K562 (cell line): ENCODE measurements at regions not wholly inside any gene's neighbourhood (a gene's known extent, or its start where the extent isn't known, plus 50 kb on each side); places are given as distances from the start of the nearest gene placed in this dataset.

Source experiments
- ATAC-seq: fragments of 200-7000 bp; cut with Tn5 transposase; 3 replicates; pipeline ENCODE4 v1.9.1; 2020; ENCODE audit warnings: moderate library complexity
- BruUV-seq: library from RNA; stranded (reverse); fragments of 400-500 nt; replicated peaks from 2 replicates; lab custom pipeline; 2021; lab: Mats Ljungman, UMichigan
- CTCF ChIA-PET: fragments of 300-600 bp; formaldehyde crosslinking; extraction: SDS; loops from one replicate; lab custom pipeline; 2021; ENCODE audit warnings: low intra/inter-chr PET ratio; lab: Yijun Ruan, JAX
- POLR2A ChIA-PET: fragments of 300-600, 350-650 bp; sonication (Branson Sonifier 250); formaldehyde crosslinking; extraction: SDS; loops from one replicate; lab custom pipeline; 2021; ENCODE audit warnings: antibody characterized with exemption, inconsistent platforms; lab: Yijun Ruan, JAX
- DNase-seq, 4 experiments: peaks; one replicate each; pipeline versions ENCODE4 v3.0.0 to v3.0.0-alpha.2; 2011 to 2018; ENCODE audit warnings: low spot score in 3 of 4, mixed read lengths in 3 of 4; ENCODE audit errors: extremely low read depth in 1 of 4
- FAIRE-seq: peaks from 2 replicates; lab custom pipeline; 2011; peaks lifted over from hg19 to GRCh38; lab: Jason Lieb, UNC
- H2AFZ ChIP-seq: 2 replicates; pipeline ENCODE4 v1.6.0; 2011; ENCODE audit warnings: low read depth, low read length, control low read depth, inconsistent platforms
- H3K27ac ChIP-seq: fragments of 200-600 bp; 3 replicates; pipeline ENCODE4 v1.8.0; 2011; ENCODE audit warnings: low read depth, mild to moderate bottlenecking, control low read depth, inconsistent platforms, low read length, moderate library complexity, mixed read lengths; ENCODE audit errors: extremely low read depth
- H3K27me3 ChIP-seq, 2 experiments: fragments of 300-600 bp in 1 of 2; 2 replicates in 1 of 2; 3 replicates in 1 of 2; pipeline versions ENCODE4 v1.6.0 to v1.8.0; 2011; ENCODE audit warnings: inconsistent platforms in 2 of 2, low read length in 2 of 2, mild to moderate bottlenecking in 1 of 2, mixed read lengths in 1 of 2, moderate library complexity in 1 of 2; ENCODE audit not compliant: control insufficient read depth in 2 of 2, insufficient read depth in 2 of 2
- H3K36me3 ChIP-seq: fragments of 300-600 bp; 3 replicates; pipeline ENCODE4 v1.8.0; 2011; ENCODE audit warnings: mild to moderate bottlenecking, low read length, inconsistent platforms; ENCODE audit not compliant: control insufficient read depth, insufficient read depth
- H3K4me1 ChIP-seq, 2 experiments: fragments of 200-600 bp in 1 of 2; replicated peaks in 1 of 2; 2 replicates in 1 of 2; 3 replicates in 1 of 2; pipeline versions ENCODE4 v1.5.1 to v1.8.0; 2011; ENCODE audit warnings: inconsistent platforms in 2 of 2, low read length in 2 of 2, mild to moderate bottlenecking in 1 of 2, mixed read lengths in 1 of 2, moderate library complexity in 1 of 2; ENCODE audit not compliant: control insufficient read depth in 2 of 2, insufficient read depth in 2 of 2
- H3K4me2 ChIP-seq: 2 replicates; pipeline ENCODE4 v1.6.1; 2011; ENCODE audit warnings: low read length, control low read depth, inconsistent platforms, mixed read lengths; ENCODE audit not compliant: insufficient read depth
- H3K4me3 ChIP-seq: fragments of 200-600 bp; sonication (generic), shearing (Covaris generic); 2 replicates; pipeline ENCODE4 v1.5.1; 2016; ENCODE audit warnings: control low read depth, inconsistent platforms
- H3K79me2 ChIP-seq: fragments of 200-600 bp; 3 replicates; pipeline ENCODE4 v1.8.0; 2011; ENCODE audit warnings: low read length, inconsistent platforms; ENCODE audit not compliant: control insufficient read depth, insufficient read depth
- H3K9ac ChIP-seq, 2 experiments: 2 replicates each; pipeline versions ENCODE4 v1.6.0 to v1.6.1; 2011; ENCODE audit warnings: low read depth in 2 of 2, low read length in 2 of 2, control low read depth in 1 of 2, inconsistent platforms in 1 of 2, mild to moderate bottlenecking in 1 of 2, mixed read lengths in 1 of 2; ENCODE audit not compliant: insufficient read depth in 1 of 2
- H3K9me1 ChIP-seq: one replicate; pipeline ENCODE4 v1.6.0; 2011; ENCODE audit warnings: inconsistent platforms, mild to moderate bottlenecking, low read length, moderate library complexity; ENCODE audit not compliant: control insufficient read depth, insufficient read depth
- H3K9me3 ChIP-seq: replicated peaks from 2 replicates; pipeline ENCODE4 v1.5.1; 2011; ENCODE audit warnings: low read depth, low read length, inconsistent platforms; ENCODE audit not compliant: control insufficient read depth, insufficient read depth
- H4K20me1 ChIP-seq: replicated peaks from 2 replicates; pipeline ENCODE4 v1.6.1; 2011; ENCODE audit warnings: low read length, inconsistent platforms, mixed read lengths; ENCODE audit not compliant: control insufficient read depth, insufficient read depth
- FOXA1 ChIP-seq: fragments of 450-650 bp; IDR thresholded peaks from 2 replicates; pipeline ENCODE4 v1.6.1; 2016; ENCODE audit warnings: mild to moderate bottlenecking, borderline replicate concordance
- JUN ChIP-seq, 2 experiments: sonication (generic) in 1 of 2; formaldehyde crosslinking in 1 of 2; IDR thresholded peaks; 2 replicates each; pipeline versions ENCODE4 v1.6.1 to v1.8.0; 2012 to 2022; ENCODE audit warnings: borderline replicate concordance in 2 of 2, mild to moderate bottlenecking in 2 of 2, improper control_type of control experiment in 1 of 2, low read depth in 1 of 2, low read length in 1 of 2, missing genetic modification reagents in 1 of 2
- MTA1 ChIP-seq: fragments of 450-650 bp; IDR thresholded peaks from 2 replicates; pipeline ENCODE4 v1.6.1; 2017; ENCODE audit warnings: borderline replicate concordance
- MYC ChIP-seq, 2 experiments: fragments of 250-450 bp in 1 of 2; sonication (Bioruptor Pico) in 1 of 2; IDR thresholded peaks; 2 replicates each; pipeline versions ENCODE4 v1.5.1 to v1.6.1; 2012 to 2021; ENCODE audit warnings: low read depth in 2 of 2, borderline replicate concordance in 1 of 2, improper control_type of control experiment in 1 of 2, low read length in 1 of 2, mild to moderate bottlenecking in 1 of 2, moderate library complexity in 1 of 2
- TBP ChIP-seq: optimal IDR thresholded peaks from 2 replicates; pipeline ENCODE3; 2011; ENCODE audit warnings: low read depth, low read length, improper control_type of control experiment
- WGBS: fragments of 100-300 bp; shearing (Covaris generic); methylation state at CpG from one replicate; pipeline ENCODE4 v1.1.6; 2016; ENCODE audit warnings: low coverage, mixed read lengths; ENCODE audit not compliant: insufficient coverage; ENCODE audit errors: missing lambda C conversion rate; 5-methylcytosine and 5-hydroxymethylcytosine counted together
- in situ Hi-C: fragments of 300-500 bp; cut with MboI; formaldehyde crosslinking; loops from 4 replicates; pipeline ENCODE4 v1.15.0; 2018; ENCODE audit warnings: inconsistent platforms, mixed read lengths
- intact Hi-C: fragments of 100-400 bp; cut with micrococcal nuclease; formaldehyde crosslinking; loops from 2 replicates; pipeline ENCODE4 v1.14.2; 2022
- TF ChIP-seq, protein P1 (sequence below): fragments of 450-650 bp; IDR thresholded peaks from 2 replicates; pipeline ENCODE4 v1.6.1; 2018; ENCODE audit warnings: mild to moderate bottlenecking, low read depth; ENCODE audit not compliant: partially characterized antibody

DNA sequence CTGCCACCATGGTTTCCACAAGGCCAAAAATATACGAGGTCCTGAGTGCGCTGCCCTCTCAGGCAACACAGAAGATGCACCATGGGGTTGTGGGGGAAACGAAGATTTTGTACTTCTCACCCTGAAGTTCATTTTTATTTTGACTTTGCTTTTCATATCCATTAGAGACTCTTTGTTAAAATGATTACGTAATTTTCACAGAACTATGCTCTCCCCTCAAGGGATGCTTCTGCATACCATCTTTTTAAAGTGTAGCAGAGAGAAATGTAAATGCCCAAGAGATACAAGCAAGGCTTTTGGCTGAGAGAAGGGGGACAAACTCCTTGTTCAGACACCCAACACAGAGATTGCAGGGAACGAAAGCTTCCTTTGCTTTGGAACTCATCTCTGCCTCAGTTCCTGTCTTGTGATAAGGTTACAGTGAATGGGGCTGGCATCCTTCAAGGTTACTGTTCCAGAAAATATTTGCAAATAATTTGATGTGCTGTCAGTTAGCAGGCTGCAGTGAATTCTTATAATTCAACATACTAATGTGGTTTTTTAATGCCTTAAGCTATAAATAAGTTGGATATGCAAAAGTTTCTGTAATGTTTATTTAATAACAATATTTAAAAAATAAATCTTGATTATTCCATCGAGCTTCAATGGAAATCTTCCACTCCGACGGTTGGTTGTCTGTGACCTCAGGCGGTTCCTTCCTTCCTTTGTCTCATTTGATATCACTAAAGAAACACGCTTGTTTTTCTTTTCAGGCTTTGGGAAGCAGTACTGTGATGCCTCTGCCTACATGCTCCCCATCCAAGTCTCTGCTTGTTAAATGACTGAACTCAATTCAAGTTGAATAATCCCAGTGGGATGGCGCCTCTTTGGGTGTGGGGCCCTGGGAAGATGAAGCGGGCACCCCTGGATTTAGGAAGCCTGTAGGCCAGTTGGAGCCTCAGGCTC is 209.3 kb upstream of the CTBP2 start (continued):
- TF ChIP-seq FOXA1 = no peak
- TF ChIP-seq JUN (IDR thresholded peaks at IDR 0.05; ENCODE audit: borderline replicate concordance, low read depth, low read length) = no peak
- TF ChIP-seq JUN (CRISPR knock-in tag; IDR thresholded peaks at IDR 0.05; ENCODE audit: borderline replicate concordance) = no peak
- TF ChIP-seq, protein P1, sequence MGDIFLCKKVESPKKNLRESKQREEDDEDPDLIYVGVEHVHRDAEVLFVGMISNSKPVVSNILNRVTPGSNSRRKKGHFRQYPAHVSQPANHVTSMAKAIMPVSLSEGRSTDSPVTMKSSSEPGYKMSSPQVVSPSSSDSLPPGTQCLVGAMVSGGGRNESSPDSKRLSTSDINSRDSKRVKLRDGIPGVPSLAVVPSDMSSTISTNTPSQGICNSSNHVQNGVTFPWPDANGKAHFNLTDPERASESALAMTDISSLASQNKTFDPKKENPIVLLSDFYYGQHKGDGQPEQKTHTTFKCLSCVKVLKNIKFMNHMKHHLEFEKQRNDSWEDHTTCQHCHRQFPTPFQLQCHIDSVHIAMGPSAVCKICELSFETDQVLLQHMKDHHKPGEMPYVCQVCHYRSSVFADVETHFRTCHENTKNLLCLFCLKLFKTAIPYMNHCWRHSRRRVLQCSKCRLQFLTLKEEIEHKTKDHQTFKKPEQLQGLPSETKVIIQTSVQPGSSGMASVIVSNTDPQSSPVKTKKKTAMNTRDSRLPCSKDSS = no peak

DNA sequence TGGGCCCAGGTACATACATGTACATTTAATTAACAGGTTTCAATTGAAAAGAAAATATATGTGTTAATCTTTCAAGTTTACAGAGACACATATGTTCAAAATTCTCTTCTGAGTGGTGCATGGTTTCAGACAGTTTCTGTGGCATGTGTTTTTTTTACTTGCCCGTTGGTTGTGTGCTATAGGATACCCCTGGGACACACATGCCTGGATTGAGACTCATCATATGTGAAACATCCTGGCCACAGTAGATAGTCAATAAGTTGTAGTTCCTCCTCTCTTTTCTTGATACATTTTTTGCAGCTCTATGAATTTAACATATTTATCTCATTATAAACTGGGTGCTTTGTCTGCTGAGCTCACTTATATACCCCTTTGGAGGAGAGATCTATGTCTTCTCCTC is 207.8 kb upstream of the CTBP2 start:
- Histone ChIP-seq H3K4me1 (peaks cover 0 to 4% of the 10 kb centered on the region in 2 experiments; a peak in 1 of 5 replicates), H2AFZ (no peak overlapping the region), H3K27me3 (peaks cover 0 to 5% of the 10 kb centered on the region in 2 experiments; a peak in 1 of 5 replicates), H3K36me3 (no peaks in the 10 kb centered on the region), H3K79me2 (no peaks in the 10 kb centered on the region), H3K9ac (no peak overlapping the region), H3K27ac (no peak overlapping the region), H3K4me2 (no peak overlapping the region), H3K9me3 (no peaks in the 10 kb centered on the region), H3K4me3 (no peak overlapping the region), H4K20me1 (no peaks in the 10 kb centered on the region), H3K9me1 (no peaks in the 10 kb centered on the region)
- TF ChIP-seq MYC (IDR thresholded peaks at IDR 0.05; ENCODE audit: low read depth, low read length) (no peak), MYC (CRISPR knock-in tag; IDR thresholded peaks at IDR 0.05; ENCODE audit: borderline replicate concordance, low read depth) (no peak), MTA1 (no peak), TBP (no peak)
- FAIRE-seq = no peak
- ChIA-PET CTCF (no interaction called here), POLR2A (interaction anchor here (1.0 to 1.2 kb wide), 2 partner anchors 10 to 16 kb away, joined by 3 to 4 read pairs; no protein-coding TSS in a partner anchor)
- intact Hi-C loops = no loop called here
- in situ Hi-C loops = no loop called here
- DNase-seq = no peak
- ATAC-seq = no peak
- WGBS = 0% methylated on average over 1 of the region's 1 CpG
- BruUV-seq = no TSS peak
